BJ (cell line): ENCODE measurements at regions not wholly inside any gene's neighbourhood (a gene's known extent, or its start where the extent isn't known, plus 50 kb on each side); places are given as distances from the start of the nearest gene placed in this dataset.

Source experiments
- CTCF ChIA-PET: fragments of 350-600 bp; formaldehyde crosslinking; extraction: SDS; loops from one replicate; lab custom pipeline; 2021; ENCODE audit warnings: antibody characterized with exemption, inconsistent platforms; lab: Yijun Ruan, JAX
- POLR2A ChIA-PET: fragments of 300-600 bp; sonication (Branson Sonifier 250); formaldehyde crosslinking; extraction: SDS; loops from one replicate; lab custom pipeline; 2021; ENCODE audit warnings: antibody characterized with exemption; lab: Charles Lee
- DNase-seq: peaks from one replicate; pipeline ENCODE4 v3.0.0-alpha.2; 2011; ENCODE audit warnings: low read depth
- H3K27me3 ChIP-seq: 2 replicates; pipeline ENCODE4 v1.6.0; 2011; ENCODE audit warnings: low read length; ENCODE audit not compliant: control insufficient read depth, insufficient read depth
- H3K36me3 ChIP-seq: 2 replicates; pipeline ENCODE4 v1.5.1; 2011; ENCODE audit warnings: low read length; ENCODE audit not compliant: control insufficient read depth, insufficient read depth
- H3K4me3 ChIP-seq: 2 replicates; pipeline ENCODE4 v1.5.1; 2011; ENCODE audit warnings: low read depth, mild to moderate bottlenecking, control low read depth, low read length
- CTCF ChIP-seq: IDR thresholded peaks from 2 replicates; pipeline ENCODE4 v1.5.1; 2011; ENCODE audit warnings: low read depth, mild to moderate bottlenecking, control low read depth, inconsistent platforms, low read length, moderate library complexity; ENCODE audit not compliant: insufficient read depth

- Histone ChIP-seq H3K36me3 (no peaks in the 10 kb centered on the region), H3K4me3 (no peak overlapping the region), H3K27me3 (no peaks in the 10 kb centered on the region)
- CTCF ChIA-PET, result interaction anchor here (0.6 to 1.2 kb wide), 2 partner anchors 14 to 271 kb away, joined by 3 to 8 read pairs; no protein-coding TSS in a partner anchor
- POLR2A ChIA-PET, result no interaction called here
- no peak for TF ChIP-seq CTCF
- no peak for DNase-seq
Measured at GRCh38 chr2:158917121-158917520, 51.3 kb upstream of the TANC1 start.

GRCh38 chr2:158918452-158918851 lies 50.0 kb upstream of the TANC1 start:
- POLR2A ChIA-PET, result no interaction called here

More at GRCh38 chr2:158918452-158918851, 50.0 kb upstream of the TANC1 start:
- no peaks in the 10 kb centered on the region for H3K27me3 ChIP-seq
- no peak for DNase-seq
- H3K4me3 ChIP-seq, result no peak overlapping the region
- TF ChIP-seq CTCF, result no peak
- no peaks in the 10 kb centered on the region for H3K36me3 ChIP-seq
- CTCF ChIA-PET, result interaction anchor here (2.0 kb wide), 1 partner anchor 200 kb away, joined by 5 read pairs; no protein-coding TSS in a partner anchor
